ENCODE measurements at regions not wholly inside any gene's neighbourhood (a gene's known extent, or its start where the extent isn't known, plus 50 kb on each side); places are given as distances from the start of the nearest gene placed in this dataset.

DNA sequence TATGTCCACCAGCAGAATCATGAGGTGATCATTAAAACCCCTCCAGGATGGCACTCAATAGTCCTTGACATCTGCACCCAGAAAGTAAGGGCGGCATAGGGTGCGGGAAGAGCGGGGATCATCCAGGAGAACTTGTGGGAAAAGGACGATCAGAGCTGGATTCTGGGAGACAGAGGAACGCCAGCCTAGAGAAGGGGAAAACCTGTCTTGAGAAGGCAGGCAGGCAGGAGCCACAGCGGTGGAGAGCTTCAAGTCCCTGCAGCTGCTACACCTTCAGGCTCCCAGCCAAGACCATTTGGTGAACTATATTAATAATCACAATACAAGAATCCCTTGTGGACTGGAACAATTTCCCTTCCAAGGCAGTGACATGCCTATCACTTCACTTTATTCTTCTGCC lies 134.3 kb downstream of the BUD13 start:
- no peak for TF ChIP-seq EP300 (IDR thresholded peaks at IDR 0.05; ENCODE audit: borderline replicate concordance)
- TF ChIP-seq REST (IDR thresholded peaks at IDR 0.05; ENCODE audit: low read depth): no peak
- TF ChIP-seq, protein P1, sequence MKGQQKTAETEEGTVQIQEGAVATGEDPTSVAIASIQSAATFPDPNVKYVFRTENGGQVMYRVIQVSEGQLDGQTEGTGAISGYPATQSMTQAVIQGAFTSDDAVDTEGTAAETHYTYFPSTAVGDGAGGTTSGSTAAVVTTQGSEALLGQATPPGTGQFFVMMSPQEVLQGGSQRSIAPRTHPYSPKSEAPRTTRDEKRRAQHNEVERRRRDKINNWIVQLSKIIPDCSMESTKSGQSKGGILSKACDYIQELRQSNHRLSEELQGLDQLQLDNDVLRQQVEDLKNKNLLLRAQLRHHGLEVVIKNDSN (IDR thresholded peaks at IDR 0.05): no peak
- TF ChIP-seq FOXM1 (IDR thresholded peaks at IDR 0.05; ENCODE audit: borderline replicate concordance, low read depth): no peak

All from Ishikawa (cell line).